ENCODE measurements at regions not wholly inside any gene's neighbourhood (a gene's known extent, or its start where the extent isn't known, plus 50 kb on each side); places are given as distances from the start of the nearest gene placed in this dataset.

- DNase-seq, result no peak
These were observed 107.3 kb upstream of the APC start for GRCh38 chr5:112630246-112631009.

GRCh38 chr5:112634166-112634565 lies 103.5 kb upstream of the APC start:
- DNase-seq, result no peak

- DNase-seq, result no peak
These were observed 102.9 kb upstream of the APC start for GRCh38 chr5:112634796-112635195.

GRCh38 chr5:112635276-112635675 lies 102.4 kb upstream of the APC start:
- DNase-seq, result no peak

- peak; percentile 32 for DNase-seq
These were observed 101.6 kb upstream of the APC start for GRCh38 chr5:112635771-112636731.

GRCh38 chr5:112636751-112637150 lies 100.9 kb upstream of the APC start:
- DNase-seq, result no peak

- no peak for DNase-seq
These were observed 100.3 kb upstream of the APC start for GRCh38 chr5:112637343-112637742.

- DNase-seq, result no peak
These were observed 97.1 kb upstream of the APC start for GRCh38 chr5:112640546-112640945.

GRCh38 chr5:112641515-112642110 lies 96.1 kb upstream of the APC start:
- DNase-seq, result no peak

GRCh38 chr5:112642885-112643284 lies 94.8 kb upstream of the APC start:
- no peak for DNase-seq

GRCh38 chr5:112643339-112643971 lies 94.2 kb upstream of the APC start:
- DNase-seq, result no peak

- peak; percentile 60 for DNase-seq
These were observed 91.3 kb upstream of the APC start for GRCh38 chr5:112646139-112646936.

- DNase-seq, result no peak
These were observed 90.3 kb upstream of the APC start for GRCh38 chr5:112647428-112647827.

- DNase-seq, result no peak
These were observed 89.4 kb upstream of the APC start for GRCh38 chr5:112648264-112648663.

GRCh38 chr5:112649882-112650281 lies 87.8 kb upstream of the APC start:
- no peak for DNase-seq

GRCh38 chr5:112653638-112654205 lies 84.0 kb upstream of the APC start:
- DNase-seq, result no peak

- no peak for DNase-seq
These were observed 82.2 kb upstream of the APC start for GRCh38 chr5:112655513-112655912.

GRCh38 chr5:112656451-112656850 lies 81.2 kb upstream of the APC start:
- DNase-seq, result no peak

- no peak for DNase-seq
These were observed 79.9 kb upstream of the APC start for GRCh38 chr5:112657804-112658203.

- no peak for DNase-seq
These were observed 77.3 kb upstream of the APC start for GRCh38 chr5:112660359-112660758.

GRCh38 chr5:112663146-112663545 lies 74.5 kb upstream of the APC start:
- peak; percentile 25 for DNase-seq

- no peak for DNase-seq
These were observed 69.7 kb upstream of the APC start for GRCh38 chr5:112668016-112668415.

Data from OCI-M1 (cell line).